ENCODE measurements at regions not wholly inside any gene's neighbourhood (a gene's known extent, or its start where the extent isn't known, plus 50 kb on each side); places are given as distances from the start of the nearest gene placed in this dataset.
"Not testable (repeated sequence)": the region's sequence is repeated elsewhere in the genome, so short reads cannot be mapped to it uniquely, and the experiment has no call there.

- no peak for DNase-seq
Observed at GRCh38 chr2:8370258-8370802, 311.5 kb upstream of the ID2 start.

DNA sequence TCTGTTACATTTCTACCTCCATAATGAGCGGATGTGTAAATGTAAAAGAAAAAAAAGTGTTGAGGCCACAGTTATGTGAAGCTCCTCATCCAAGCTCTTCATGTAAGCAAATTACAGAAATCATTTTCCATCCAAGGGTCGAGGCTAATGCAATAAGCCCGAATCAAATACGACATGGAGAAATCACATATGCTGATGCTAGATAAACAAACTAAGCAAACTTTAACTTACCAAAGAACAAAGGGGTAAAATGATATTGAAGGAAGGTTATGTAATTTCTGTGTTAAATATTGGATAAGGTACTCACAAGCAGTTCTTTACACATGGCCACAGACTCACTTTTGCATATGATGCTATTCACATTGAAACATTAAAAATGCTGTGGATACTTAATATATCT, 310.2 kb upstream of the ID2 start:
- no peak for DNase-seq

DNA sequence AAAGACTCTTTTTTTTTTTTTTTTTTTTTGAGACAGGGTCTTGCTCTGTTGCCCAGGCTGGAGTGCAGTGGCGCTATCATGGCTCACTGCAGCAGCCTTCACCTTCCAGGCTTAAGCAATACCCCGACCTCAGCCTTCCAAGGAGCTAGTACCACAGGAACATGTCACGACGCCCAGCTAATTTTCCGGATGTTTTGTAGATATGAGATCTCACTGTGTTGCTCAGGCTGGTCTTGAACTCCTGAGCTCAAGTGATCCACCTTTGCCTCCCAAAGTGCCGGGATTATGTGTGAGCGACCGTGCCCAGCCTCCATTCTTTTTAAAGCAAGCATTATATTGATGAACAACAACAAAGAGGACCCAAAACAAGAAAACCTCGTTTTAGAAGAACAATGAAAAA, 307.1 kb upstream of the ID2 start:
- no peak for DNase-seq

DNA sequence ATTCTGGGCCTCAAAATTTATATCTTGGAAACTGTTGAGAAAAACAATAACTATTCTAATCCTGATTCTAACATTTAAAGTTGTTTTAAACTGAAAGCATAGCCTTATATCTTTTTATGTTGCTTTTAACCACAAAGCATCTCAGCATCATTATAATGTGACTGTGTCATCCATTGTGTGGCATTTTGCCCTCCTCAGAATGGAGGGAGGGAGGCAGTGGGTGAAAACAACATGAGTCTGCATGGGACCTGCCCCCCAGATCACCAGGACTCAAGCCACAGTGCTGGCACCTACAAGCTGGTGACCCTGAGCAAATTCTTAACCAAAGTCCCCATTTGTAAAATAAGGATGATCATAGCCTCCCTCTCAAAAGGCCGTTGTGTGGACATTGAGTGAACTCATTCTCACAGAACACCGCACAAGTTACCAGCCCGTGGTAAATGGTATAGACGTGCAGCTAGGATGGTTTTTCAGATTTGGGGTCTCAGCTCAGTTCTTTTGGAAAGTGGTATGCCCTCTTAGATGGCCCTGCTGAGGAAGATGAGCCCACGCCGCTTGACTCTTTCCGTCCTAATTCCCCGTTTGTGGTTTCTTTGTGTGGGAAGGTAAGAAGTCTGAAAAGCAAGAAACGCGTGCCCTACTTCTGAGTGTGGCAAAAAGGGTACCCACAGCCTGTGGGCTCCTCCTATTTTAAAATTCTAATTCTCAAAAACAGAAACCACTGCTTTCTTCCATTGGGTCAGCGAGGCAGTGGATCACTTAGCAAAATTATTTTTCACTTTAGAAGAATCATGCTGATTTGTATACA, 305.0 kb upstream of the ID2 start:
- DNase-seq, result no peak

DNA sequence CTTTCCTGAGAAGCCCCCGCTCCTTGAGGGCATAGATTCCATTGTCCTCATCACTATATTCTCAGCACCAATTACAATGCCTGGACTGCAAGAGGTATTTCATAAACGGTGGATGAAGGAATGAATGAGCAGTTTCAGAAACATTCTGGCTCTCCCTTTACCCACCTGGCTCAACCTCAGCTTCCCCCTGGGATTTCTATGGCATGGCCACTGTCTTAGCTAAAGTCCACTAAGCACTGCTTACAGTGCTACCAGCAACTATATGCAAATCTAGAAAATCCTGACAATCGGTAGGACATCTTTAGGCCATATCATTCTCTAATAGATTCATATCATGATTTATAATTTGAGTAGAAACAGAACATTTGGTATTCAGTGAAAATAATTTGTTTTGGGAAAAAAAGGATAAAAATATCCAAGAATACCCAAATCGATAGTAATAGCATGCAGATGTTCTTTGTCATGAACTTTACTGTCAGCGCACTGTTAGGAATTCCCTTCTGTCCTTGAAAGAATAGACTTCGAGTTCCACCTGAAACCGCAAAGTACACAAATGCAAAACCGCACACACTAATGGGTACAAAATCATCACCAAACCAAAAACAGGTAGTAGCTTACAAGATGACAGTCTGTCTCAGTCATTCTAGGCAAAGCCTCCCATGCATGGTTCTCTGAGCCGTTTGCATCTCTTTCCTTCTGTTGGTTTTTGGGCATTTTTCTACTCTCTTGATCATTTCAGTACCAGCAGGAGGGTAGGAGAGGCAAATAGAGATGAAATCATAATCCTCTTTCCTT, 303.6 kb upstream of the ID2 start:
- DNase-seq, result no peak

DNA sequence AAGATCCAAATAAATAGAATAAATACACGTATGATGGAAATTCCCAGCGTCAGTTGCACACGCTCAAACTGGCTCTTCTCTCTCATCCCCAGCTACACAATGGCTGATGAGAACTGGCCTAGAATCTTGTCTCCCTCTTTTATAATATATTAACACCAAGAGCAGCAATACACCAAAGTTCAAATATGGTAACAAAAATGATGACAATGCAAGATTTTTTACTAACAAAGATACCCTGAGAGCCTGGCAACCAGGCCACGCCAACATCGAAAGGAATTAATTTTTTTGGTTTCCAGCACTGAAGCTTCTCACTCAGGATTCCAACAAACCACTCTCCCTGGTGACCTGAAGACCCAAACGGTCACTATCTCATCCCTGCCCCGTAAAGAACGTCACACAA, 302.7 kb upstream of the ID2 start:
- DNase-seq, result no peak

- DNase-seq, result no peak
Observed at GRCh38 chr2:8379549-8379948, 302.3 kb upstream of the ID2 start.

DNA sequence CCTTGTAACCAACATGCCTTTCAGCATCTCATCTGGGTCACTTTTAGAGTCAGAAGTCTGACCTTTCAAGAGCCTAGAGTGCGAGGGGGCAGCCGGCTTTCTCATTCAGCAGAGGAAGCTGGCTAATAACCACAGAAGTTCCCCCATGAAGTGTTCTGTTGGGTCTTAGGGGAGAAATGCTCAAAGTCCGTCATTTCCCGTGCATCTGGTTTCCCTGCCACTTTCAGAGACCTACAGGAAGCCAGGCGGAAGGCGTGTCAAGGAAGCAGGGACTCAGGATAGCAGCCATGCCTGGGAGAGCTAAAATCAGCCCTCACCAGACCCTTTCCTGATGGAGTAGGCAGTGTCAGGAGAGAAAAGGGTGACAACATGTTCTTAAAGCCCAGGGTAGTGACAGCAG, 301.8 kb upstream of the ID2 start:
- DNase-seq, result no peak

DNA sequence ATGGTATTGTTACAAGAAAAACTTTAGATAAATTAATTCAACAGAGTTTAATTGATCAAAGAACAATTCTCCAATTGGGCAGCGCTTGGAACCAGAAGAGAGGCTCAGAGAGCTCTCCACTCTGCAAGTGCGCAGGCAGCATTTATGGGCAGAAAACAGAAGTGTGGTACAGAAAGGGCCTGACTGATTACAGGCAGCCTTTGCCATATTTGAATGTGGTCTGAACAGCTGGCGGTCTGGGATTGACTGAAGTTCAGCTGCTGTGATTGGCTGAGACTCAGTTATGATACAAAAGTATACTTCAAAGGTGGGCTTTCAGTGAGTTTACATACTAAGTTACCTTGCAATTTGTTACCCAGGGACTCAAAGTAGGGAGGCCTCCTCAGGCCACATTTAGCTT, 301.3 kb upstream of the ID2 start:
- DNase-seq, result no peak

GRCh38 chr2:8382485-8382884, 299.4 kb upstream of the ID2 start:
- no peak for DNase-seq

DNA sequence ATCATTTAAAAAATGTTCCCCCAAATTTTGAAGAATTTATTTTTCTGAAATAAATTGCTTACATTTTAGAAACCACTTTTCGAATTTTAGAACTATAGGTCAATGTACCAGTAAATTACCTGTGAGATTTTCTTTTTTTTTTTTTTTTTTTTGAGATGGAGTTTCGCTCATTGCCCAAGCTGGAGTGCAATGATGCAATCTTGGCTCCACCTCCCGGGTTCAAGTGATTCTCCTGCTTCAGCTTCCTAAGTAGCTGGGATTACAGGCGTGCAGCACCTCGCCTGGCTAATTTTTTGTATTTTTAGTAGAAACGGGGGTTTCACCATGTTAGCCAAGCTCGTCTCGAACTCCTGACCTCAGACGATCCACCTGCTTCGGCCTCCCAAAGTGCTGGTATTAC, 295.1 kb upstream of the ID2 start:
- not testable (repeated sequence) for DNase-seq

DNA sequence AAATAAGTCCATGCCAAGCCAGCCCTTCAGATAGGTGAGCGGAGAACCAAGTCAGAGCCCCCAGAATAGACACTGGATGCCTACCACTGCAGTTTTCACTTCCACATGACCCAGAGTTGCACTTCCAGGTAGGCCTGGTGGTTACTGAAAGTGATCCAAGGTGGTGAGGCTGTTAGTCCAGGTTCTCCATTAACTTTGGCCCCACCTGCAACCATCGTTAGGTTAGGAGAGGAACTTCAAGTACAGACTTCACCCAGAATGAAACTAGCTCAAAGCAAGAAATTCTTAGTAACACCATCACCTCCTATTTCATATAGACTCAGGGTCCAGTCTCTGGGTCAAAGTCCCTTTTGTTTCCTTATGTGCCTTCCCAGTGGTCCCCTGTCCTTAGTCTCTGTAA, 293.1 kb upstream of the ID2 start:
- DNase-seq, result no peak

DNA sequence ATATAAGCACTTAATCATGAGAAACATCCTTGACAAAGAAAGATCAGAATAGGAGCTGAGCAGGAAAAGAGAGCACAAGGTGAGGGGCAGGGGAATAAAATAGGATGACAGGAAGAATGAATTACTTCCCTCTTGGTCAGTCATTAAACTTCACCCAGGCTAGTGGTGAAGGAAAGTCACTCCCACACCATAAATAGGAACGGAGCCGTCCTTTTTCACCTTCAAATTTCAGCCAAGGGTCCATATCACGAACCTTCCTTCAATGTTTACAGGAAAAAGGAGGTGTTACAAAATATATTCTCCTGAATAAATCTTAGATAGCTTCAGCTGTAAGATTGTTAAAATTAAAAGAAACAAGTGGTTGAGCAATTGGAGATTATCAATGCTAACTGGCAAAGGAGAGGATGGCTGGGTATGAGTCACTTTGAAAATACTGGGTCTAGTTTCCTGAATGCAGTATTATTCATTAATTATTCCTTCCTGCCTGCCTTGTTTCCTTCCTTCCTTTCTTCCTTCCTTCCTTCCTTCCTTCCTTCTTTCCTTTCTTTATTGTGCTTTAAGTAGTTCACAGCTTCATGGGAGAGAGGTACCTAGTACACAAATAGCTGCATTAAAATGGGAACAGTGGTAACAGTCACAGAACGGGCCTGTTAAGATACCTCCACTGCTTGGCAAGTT, 292.3 kb upstream of the ID2 start:
- no peak for DNase-seq

GRCh38 chr2:8391126-8391525, 290.7 kb upstream of the ID2 start:
- DNase-seq, result no peak

GRCh38 chr2:8391584-8391983, 290.3 kb upstream of the ID2 start:
- DNase-seq, result no peak

- no peak for DNase-seq
Observed at GRCh38 chr2:8392098-8392866, 289.6 kb upstream of the ID2 start.

- no peak for DNase-seq
Observed at GRCh38 chr2:8393506-8393905, 288.4 kb upstream of the ID2 start.

GRCh38 chr2:8394131-8394530, 287.7 kb upstream of the ID2 start:
- no peak for DNase-seq

GRCh38 chr2:8394569-8395359, 287.1 kb upstream of the ID2 start:
- DNase-seq, result no peak

- DNase-seq, result no peak
Observed at GRCh38 chr2:8395718-8396117, 286.1 kb upstream of the ID2 start.

DNA sequence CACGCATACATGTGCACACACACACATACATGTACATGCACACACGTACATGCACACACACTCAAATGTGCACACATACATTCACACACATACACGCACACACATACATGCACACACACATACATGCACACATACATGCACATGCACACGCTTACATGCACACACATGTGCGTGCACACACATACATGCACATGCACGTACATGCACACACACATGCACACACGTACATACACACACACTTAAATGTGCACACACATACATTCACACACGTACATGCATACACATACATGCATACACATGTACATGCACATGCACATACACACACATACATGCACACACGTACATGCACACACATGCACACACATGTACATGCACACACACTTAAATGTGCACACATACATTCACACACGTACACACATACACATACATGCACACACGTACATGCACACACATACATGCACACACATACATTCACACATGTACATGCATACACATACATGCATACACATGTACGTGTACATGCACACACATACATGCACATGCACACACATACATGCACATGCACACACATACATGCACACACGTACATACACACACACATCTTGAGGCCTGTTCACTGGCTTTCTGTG, 283.7 kb upstream of the ID2 start:
- no peak for DNase-seq
